Gastrocnemius medialis (tissue), 4 donors: ENCODE measurements at regions not wholly inside any gene's neighbourhood (a gene's known extent, or its start where the extent isn't known, plus 50 kb on each side); places are given as distances from the start of the nearest gene placed in this dataset.

Source experiments
- ATAC-seq, 2 donors: fragments of 150-250 bp; one replicate each; pipeline ENCODE4 v1.9.1; 2016
- DNase-seq, 2 donors: peaks; one replicate each; pipeline ENCODE4 v3.0.0-alpha.2; 2019
- H3K27ac ChIP-seq, 4 donors: fragments of 200-600 bp; sonication (generic); 1 replicate in 1 of 4; 2 replicates in 3 of 4; pipeline ENCODE4 v1.5.1; 2016 to 2018; ENCODE audit warnings: mild to moderate bottlenecking in 2 of 4, moderate library complexity in 1 of 4
- H3K27me3 ChIP-seq, 3 donors: fragments of 200-600 bp; sonication (generic) in 2 of 3; 1 replicate in 1 of 3; 2 replicates in 2 of 3; pipeline versions ENCODE4 v1.5.1 to v1.6.0; 2016 to 2019; ENCODE audit warnings: mild to moderate bottlenecking in 1 of 3, moderate library complexity in 1 of 3
- H3K36me3 ChIP-seq, 2 donors: fragments of 200-600 bp; sonication (generic) in 1 of 2; one replicate each; pipeline ENCODE4 v1.5.1; 2017 to 2018
- H3K4me1 ChIP-seq, 2 donors: fragments of 200-600 bp; sonication (generic) in 1 of 2; one replicate each; pipeline ENCODE4 v1.5.1; 2016 to 2017; ENCODE audit warnings: mild to moderate bottlenecking in 2 of 2
- H3K4me3 ChIP-seq, 4 donors: fragments of 200-600 bp; sonication (generic) in 3 of 4; 1 replicate in 1 of 4; 2 replicates in 3 of 4; pipeline ENCODE4 v1.5.1; 2016 to 2019; ENCODE audit warnings: mild to moderate bottlenecking in 2 of 4
- H3K9me3 ChIP-seq, 3 donors: fragments of 200-600 bp; sonication (generic) in 2 of 3; 1 replicate in 1 of 3; 2 replicates in 2 of 3; pipeline ENCODE4 v1.5.1; 2016 to 2019
- POLR2A ChIP-seq, 2 donors: fragments of 450-650 bp; IDR thresholded peaks; one replicate each; pipeline ENCODE4 v1.6.1; 2017; ENCODE audit warnings: antibody characterized with exemption in 2 of 2, mild to moderate bottlenecking in 2 of 2, moderate library complexity in 2 of 2
- in situ Hi-C, 4 donors: fragments of 200-750 bp; cut with MboI; loops; one replicate each; pipeline versions ENCODE4 v1.15.0 to v1.8.0; 2017; ENCODE audit warnings: low sequenced_read_pairs in 4 of 4
- intact Hi-C: fragments of 100-400 bp; cut with DNase I; formaldehyde crosslinking; loops from one replicate; pipeline ENCODE4 v1.15.1; 2023; ENCODE audit warnings: low total_unique reads
- TF ChIP-seq, protein P1 (sequence below), 5 experiments: fragments of 450-650 bp in 3 of 5; fragments of 200-600 bp in 2 of 5; sonication (generic) in 2 of 5; IDR thresholded peaks in 4 of 5; conservative IDR thresholded peaks in 1 of 5; 1 replicate in 4 of 5; 2 replicates in 1 of 5; pipeline ENCODE4 v1.5.1; 2016 to 2019; ENCODE audit warnings: antibody characterized with exemption in 5 of 5, mild to moderate bottlenecking in 3 of 5, moderate library complexity in 3 of 5

DNA sequence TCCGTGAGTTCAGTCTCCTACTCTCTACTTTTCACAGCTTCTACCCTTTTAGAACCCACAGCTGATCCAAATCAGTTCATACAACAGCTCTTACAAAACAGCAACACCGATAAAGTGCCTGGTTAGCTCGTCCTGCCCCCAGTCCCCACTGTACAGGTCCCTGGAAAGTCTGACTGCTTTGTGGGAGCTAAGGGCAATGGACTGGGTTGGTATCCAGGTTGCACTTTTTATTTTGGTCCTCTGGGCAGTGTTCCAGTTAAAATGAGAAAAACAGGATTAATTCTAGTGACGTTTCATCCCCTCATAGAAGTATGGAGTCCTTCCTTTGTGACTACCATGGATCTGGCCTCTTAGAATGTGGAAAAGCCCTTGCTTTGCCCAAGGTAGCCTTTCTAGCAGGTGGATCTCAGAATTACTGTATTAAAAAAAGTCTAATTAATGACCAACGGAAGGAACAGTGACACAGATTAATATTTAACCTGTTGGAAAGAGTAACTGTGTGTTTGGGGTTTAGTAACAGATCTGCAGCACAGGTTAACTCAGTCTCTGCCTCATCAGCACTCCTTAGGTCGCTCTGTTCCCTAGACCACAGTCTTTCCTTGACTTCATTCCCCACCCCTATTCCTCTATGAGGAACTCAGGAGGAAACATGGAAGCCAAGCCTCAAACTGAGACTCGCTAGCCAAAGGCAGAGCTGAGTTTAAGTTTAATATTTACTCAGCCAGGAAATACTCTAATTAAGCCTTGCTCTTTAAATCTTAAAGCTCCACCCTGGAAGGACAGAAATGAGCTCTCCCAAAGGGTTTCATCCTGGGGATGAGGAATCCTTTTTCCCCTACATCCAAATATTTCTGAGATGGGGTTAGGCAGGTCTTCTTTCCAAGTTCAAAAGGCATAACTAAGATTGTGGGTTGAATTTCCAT, 52.8 kb upstream of the ITGA6 start:
- Histone ChIP-seq H3K4me1 (peaks cover 8 to 11% of the 10 kb centered on the region in 2 donors), H3K27ac (no peak overlapping the region), H3K27me3 (no peaks in the 10 kb centered on the region), H3K4me3 (no peak overlapping the region), H3K9me3 (no peaks in the 10 kb centered on the region), H3K36me3 (no peaks in the 10 kb centered on the region)
- ATAC-seq (no peak), DNase-seq (no peak)
- intact Hi-C loops (no loop called here), in situ Hi-C loops (no loop called here)
- TF ChIP-seq POLR2A (IDR thresholded peaks at IDR 0.05): no peak
- TF ChIP-seq, protein P1, sequence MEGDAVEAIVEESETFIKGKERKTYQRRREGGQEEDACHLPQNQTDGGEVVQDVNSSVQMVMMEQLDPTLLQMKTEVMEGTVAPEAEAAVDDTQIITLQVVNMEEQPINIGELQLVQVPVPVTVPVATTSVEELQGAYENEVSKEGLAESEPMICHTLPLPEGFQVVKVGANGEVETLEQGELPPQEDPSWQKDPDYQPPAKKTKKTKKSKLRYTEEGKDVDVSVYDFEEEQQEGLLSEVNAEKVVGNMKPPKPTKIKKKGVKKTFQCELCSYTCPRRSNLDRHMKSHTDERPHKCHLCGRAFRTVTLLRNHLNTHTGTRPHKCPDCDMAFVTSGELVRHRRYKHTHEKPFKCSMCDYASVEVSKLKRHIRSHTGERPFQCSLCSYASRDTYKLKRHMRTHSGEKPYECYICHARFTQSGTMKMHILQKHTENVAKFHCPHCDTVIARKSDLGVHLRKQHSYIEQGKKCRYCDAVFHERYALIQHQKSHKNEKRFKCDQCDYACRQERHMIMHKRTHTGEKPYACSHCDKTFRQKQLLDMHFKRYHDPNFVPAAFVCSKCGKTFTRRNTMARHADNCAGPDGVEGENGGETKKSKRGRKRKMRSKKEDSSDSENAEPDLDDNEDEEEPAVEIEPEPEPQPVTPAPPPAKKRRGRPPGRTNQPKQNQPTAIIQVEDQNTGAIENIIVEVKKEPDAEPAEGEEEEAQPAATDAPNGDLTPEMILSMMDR (IDR thresholded peaks at IDR 0.05 in 4 of 5, conservative IDR thresholded peaks at IDR 0.05 in 1 of 5): no peak

DNA sequence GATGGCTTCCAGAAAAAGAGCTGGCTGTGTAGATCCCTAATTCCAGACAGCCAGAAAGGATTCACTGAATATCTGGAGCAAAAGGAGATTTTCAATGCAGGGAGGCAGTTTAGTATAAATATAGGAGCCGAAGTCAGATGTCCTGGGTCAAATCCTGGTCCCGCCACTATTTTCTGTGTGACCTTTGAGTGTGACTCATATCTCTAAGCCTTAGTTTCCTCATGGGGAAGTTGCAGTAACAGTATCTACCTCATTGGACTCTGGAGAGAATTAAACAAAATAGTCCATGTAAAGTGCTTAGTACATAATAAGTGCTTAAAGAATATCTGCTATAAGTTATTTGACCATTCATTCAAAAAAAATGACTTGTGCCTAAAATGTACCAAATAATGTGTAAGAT, 52.1 kb upstream of the ITGA6 start:
- Histone ChIP-seq H3K36me3 (no peaks in the 10 kb centered on the region), H3K27ac (no peak overlapping the region), H3K4me1 (peaks cover 8 to 11% of the 10 kb centered on the region in 2 donors), H3K4me3 (no peak overlapping the region), H3K9me3 (no peaks in the 10 kb centered on the region), H3K27me3 (no peaks in the 10 kb centered on the region)
- no peak for ATAC-seq
- intact Hi-C loops (no loop called here), in situ Hi-C loops (no loop called here)
- DNase-seq: no peak
- TF ChIP-seq POLR2A (IDR thresholded peaks at IDR 0.05): no peak
- TF ChIP-seq, protein P1 (IDR thresholded peaks at IDR 0.05 in 4 of 5, conservative IDR thresholded peaks at IDR 0.05 in 1 of 5): no peak

DNA sequence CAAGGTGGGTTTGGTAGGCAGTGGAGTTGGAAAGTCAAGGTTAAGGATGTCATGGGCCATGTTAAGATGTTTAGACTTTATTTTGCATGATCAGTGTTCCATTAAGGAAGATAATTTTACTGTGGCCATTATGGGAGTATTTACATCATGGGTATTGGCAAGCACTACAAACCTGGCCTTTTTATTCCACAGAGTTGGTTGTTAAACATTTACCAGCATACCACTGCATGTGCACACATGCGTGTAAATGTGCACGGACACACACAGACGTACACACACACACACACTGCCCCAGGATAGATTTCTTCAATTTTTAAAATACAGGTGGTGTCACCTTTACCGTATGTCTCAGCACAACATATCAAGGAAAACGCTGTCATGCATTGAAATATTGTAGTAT, 51.4 kb upstream of the ITGA6 start:
- ATAC-seq (no peak), DNase-seq (no peak)
- Histone ChIP-seq H3K27me3 (no peaks in the 10 kb centered on the region), H3K9me3 (no peaks in the 10 kb centered on the region), H3K36me3 (no peaks in the 10 kb centered on the region), H3K27ac (no peak overlapping the region), H3K4me3 (no peak overlapping the region), H3K4me1 (peaks cover 11% of the 10 kb centered on the region in 2 donors)
- TF ChIP-seq, protein P1 (IDR thresholded peaks at IDR 0.05 in 4 of 5, conservative IDR thresholded peaks at IDR 0.05 in 1 of 5): no peak
- intact Hi-C loops (no loop called here), in situ Hi-C loops (no loop called here)

DNA sequence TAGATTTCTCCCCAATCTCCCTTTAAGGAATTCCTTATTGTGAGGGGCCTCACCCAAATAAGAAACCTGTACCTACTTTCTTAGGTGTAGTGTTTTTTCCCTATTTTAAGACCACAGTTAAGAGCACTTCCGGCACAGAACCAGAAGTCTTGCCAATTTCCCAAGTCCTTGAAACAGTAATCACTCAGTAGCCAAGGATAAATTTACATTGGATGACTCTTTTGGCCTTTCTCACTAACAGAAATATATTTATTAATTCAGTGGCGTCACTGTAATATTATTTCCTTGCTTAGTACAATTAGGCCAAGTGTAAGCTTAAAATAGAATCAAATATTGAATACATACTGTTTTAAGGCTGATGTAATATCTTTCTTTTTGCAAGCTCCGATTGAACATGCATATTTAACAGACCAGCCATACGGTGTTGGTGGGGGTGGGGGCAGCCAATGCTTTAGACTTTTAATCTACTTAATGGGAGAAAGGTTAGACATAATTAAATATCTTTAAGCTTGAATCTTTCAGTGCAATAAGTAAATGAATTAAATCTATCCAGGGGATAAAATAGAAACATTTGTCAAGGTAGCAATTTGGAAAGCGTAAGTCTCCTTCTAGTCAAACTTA, 50.8 kb upstream of the ITGA6 start:
- DNase-seq: no peak
- ATAC-seq: no peak
- H3K9me3 ChIP-seq: no peaks in the 10 kb centered on the region
- intact Hi-C loops (no loop called here), in situ Hi-C loops (no loop called here)
- H3K36me3 ChIP-seq: no peaks in the 10 kb centered on the region
- H3K27ac ChIP-seq: peak overlapping the region in 2 of 4 donors; percentile 34 to 41
- TF ChIP-seq POLR2A (IDR thresholded peaks at IDR 0.05): no peak
- TF ChIP-seq, protein P1 (IDR thresholded peaks at IDR 0.05 in 4 of 5, conservative IDR thresholded peaks at IDR 0.05 in 1 of 5): no peak
- no peak overlapping the region for H3K4me3 ChIP-seq
- H3K4me1 ChIP-seq: peaks cover 11% of the 10 kb centered on the region in 2 donors
- H3K27me3 ChIP-seq: no peaks in the 10 kb centered on the region
